ENCODE measurements at regions not wholly inside any gene's neighbourhood (a gene's known extent, or its start where the extent isn't known, plus 50 kb on each side); places are given as distances from the start of the nearest gene placed in this dataset.

- Histone ChIP-seq H3K9ac (ENCODE audit: low read length in 3 of 3) (no peak overlapping the region), H3K27ac (ENCODE audit: low read depth in 2 of 2, low read length in 2 of 2) (no peak overlapping the region), H3K4me3 (ENCODE audit: low read length in 3 of 3) (no peak overlapping the region), H3K9me3 (ENCODE audit: control insufficient read depth in 2 of 3, insufficient read depth in 1 of 3, low read length in 3 of 3) (no peaks in the 10 kb centered on the region), H3K4me1 (ENCODE audit: control insufficient read depth in 2 of 3, insufficient read depth in 2 of 3, low read depth in 1 of 3, low read length in 3 of 3) (no peaks in the 10 kb centered on the region), H3K27me3 (ENCODE audit: control insufficient read depth, insufficient read depth, low read length) (no peaks in the 10 kb centered on the region), H3K36me3 (ENCODE audit: control insufficient read depth in 2 of 3, insufficient read depth in 3 of 3, low read length in 3 of 3) (no peaks in the 10 kb centered on the region)
- TF ChIP-seq CTCF (IDR thresholded peaks at IDR 0.05; ENCODE audit: borderline replicate concordance, extremely low read depth, insufficient read depth), result no peak
- intact Hi-C loops (cut with DNase I), result no loop called here
- DNase-seq (no peak), FAIRE-seq (no peak)
These were observed 163.2 kb downstream of the DKK1 start for GRCh38 chr10:52477305-52477704.

GRCh38 chr10:52479567-52479966, 165.5 kb downstream of the DKK1 start:
- Histone ChIP-seq H3K4me1 (ENCODE audit: control insufficient read depth in 2 of 3, insufficient read depth in 2 of 3, low read depth in 1 of 3, low read length in 3 of 3) (no peaks in the 10 kb centered on the region), H3K9ac (ENCODE audit: low read length in 3 of 3) (no peak overlapping the region), H3K27me3 (ENCODE audit: control insufficient read depth, insufficient read depth, low read length) (no peaks in the 10 kb centered on the region), H3K9me3 (ENCODE audit: control insufficient read depth in 2 of 3, insufficient read depth in 1 of 3, low read length in 3 of 3) (no peaks in the 10 kb centered on the region), H3K27ac (ENCODE audit: low read depth in 2 of 2, low read length in 2 of 2) (no peak overlapping the region), H3K4me3 (ENCODE audit: low read length in 3 of 3) (no peak overlapping the region), H3K36me3 (ENCODE audit: control insufficient read depth in 2 of 3, insufficient read depth in 3 of 3, low read length in 3 of 3) (no peaks in the 10 kb centered on the region)
- FAIRE-seq, result no peak
- DNase-seq, result no peak
- intact Hi-C loops (cut with DNase I), result no loop called here
- TF ChIP-seq CTCF (IDR thresholded peaks at IDR 0.05; ENCODE audit: borderline replicate concordance, extremely low read depth, insufficient read depth), result no peak

- Histone ChIP-seq H3K36me3 (ENCODE audit: control insufficient read depth in 2 of 3, insufficient read depth in 3 of 3, low read length in 3 of 3) (no peaks in the 10 kb centered on the region), H3K9me3 (ENCODE audit: control insufficient read depth in 2 of 3, insufficient read depth in 1 of 3, low read length in 3 of 3) (no peaks in the 10 kb centered on the region), H3K4me1 (ENCODE audit: control insufficient read depth in 2 of 3, insufficient read depth in 2 of 3, low read depth in 1 of 3, low read length in 3 of 3) (no peaks in the 10 kb centered on the region), H3K9ac (ENCODE audit: low read length in 3 of 3) (no peak overlapping the region), H3K27me3 (ENCODE audit: control insufficient read depth, insufficient read depth, low read length) (no peaks in the 10 kb centered on the region), H3K4me3 (ENCODE audit: low read length in 3 of 3) (no peak overlapping the region), H3K27ac (ENCODE audit: low read depth in 2 of 2, low read length in 2 of 2) (no peak overlapping the region)
- intact Hi-C loops (cut with DNase I), result loop anchor here (10.0 kb wide), 1 partner anchor 177 kb away; no protein-coding TSS in a partner anchor
- FAIRE-seq (no peak), DNase-seq (peak in 1 of 5 donors; percentile 23)
- TF ChIP-seq CTCF (IDR thresholded peaks at IDR 0.05; ENCODE audit: borderline replicate concordance, extremely low read depth, insufficient read depth), result no peak
These were observed 168.0 kb downstream of the DKK1 start for GRCh38 chr10:52481986-52482555.

- no peak for TF ChIP-seq CTCF (IDR thresholded peaks at IDR 0.05; ENCODE audit: borderline replicate concordance, extremely low read depth, insufficient read depth)
- no peak for DNase-seq
- no peaks in the 10 kb centered on the region for H3K27me3 ChIP-seq (ENCODE audit: control insufficient read depth, insufficient read depth, low read length)
These were observed 169.5 kb downstream of the DKK1 start for GRCh38 chr10:52483587-52483986.

More at GRCh38 chr10:52483587-52483986, 169.5 kb downstream of the DKK1 start:
- intact Hi-C loops (cut with DNase I), result loop anchor here (10.0 kb wide), 1 partner anchor 179 kb away; no protein-coding TSS in a partner anchor
- FAIRE-seq, result no peak
- Histone ChIP-seq H3K36me3 (ENCODE audit: control insufficient read depth in 2 of 3, insufficient read depth in 3 of 3, low read length in 3 of 3) (no peaks in the 10 kb centered on the region), H3K4me3 (ENCODE audit: low read length in 3 of 3) (no peak overlapping the region), H3K9me3 (ENCODE audit: control insufficient read depth in 2 of 3, insufficient read depth in 1 of 3, low read length in 3 of 3) (no peaks in the 10 kb centered on the region), H3K27ac (ENCODE audit: low read depth in 2 of 2, low read length in 2 of 2) (no peak overlapping the region), H3K4me1 (ENCODE audit: control insufficient read depth in 2 of 3, insufficient read depth in 2 of 3, low read depth in 1 of 3, low read length in 3 of 3) (no peaks in the 10 kb centered on the region), H3K9ac (ENCODE audit: low read length in 3 of 3) (no peak overlapping the region)
